OCI-LY7 (cell line): ENCODE measurements at regions not wholly inside any gene's neighbourhood (a gene's known extent, or its start where the extent isn't known, plus 50 kb on each side); places are given as distances from the start of the nearest gene placed in this dataset.
"Not testable (repeated sequence)": the region's sequence is repeated elsewhere in the genome, so short reads cannot be mapped to it uniquely, and the experiment has no call there.

Source experiments
- EZH2phosphoT487 ChIP-seq: fragments of 200-600 bp; sonication (generic); IDR thresholded peaks from 2 replicates; pipeline ENCODE4 v1.6.1; 2018; ENCODE audit warnings: low read depth, borderline replicate concordance, mild to moderate bottlenecking, mixed run types, antibody characterized with exemption, low read length, moderate library complexity, mixed read lengths
- TF ChIP-seq, protein P1 (sequence below): fragments of 200-600 bp; sonication (generic); conservative IDR thresholded peaks from 2 replicates; pipeline ENCODE4 v1.5.1; 2014; ENCODE audit warnings: mild to moderate bottlenecking, antibody characterized with exemption, low read length, moderate library complexity, mixed read lengths

DNA sequence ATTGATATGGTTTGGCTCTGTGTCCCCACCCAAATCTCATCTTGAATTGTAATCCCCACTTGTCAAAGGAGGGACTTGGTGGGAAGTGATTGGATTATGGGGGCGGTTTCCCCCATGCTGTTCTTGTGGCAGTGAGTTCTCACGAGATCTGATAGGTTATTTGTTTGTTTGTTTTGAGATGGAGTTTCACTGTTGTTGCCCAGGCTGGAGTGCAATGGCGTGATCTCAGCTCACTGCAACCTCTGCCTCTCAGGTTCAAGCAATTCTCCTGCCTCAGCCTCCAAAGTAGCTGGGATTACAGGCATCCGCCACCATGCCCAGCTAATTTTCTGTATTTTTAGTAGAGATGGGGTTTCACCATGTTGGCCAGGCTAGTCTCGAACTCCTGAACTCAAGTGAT is 364.7 kb downstream of the DSC3 start:
- TF ChIP-seq, protein P1, sequence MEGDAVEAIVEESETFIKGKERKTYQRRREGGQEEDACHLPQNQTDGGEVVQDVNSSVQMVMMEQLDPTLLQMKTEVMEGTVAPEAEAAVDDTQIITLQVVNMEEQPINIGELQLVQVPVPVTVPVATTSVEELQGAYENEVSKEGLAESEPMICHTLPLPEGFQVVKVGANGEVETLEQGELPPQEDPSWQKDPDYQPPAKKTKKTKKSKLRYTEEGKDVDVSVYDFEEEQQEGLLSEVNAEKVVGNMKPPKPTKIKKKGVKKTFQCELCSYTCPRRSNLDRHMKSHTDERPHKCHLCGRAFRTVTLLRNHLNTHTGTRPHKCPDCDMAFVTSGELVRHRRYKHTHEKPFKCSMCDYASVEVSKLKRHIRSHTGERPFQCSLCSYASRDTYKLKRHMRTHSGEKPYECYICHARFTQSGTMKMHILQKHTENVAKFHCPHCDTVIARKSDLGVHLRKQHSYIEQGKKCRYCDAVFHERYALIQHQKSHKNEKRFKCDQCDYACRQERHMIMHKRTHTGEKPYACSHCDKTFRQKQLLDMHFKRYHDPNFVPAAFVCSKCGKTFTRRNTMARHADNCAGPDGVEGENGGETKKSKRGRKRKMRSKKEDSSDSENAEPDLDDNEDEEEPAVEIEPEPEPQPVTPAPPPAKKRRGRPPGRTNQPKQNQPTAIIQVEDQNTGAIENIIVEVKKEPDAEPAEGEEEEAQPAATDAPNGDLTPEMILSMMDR, result not testable (repeated sequence)
- not testable (repeated sequence) for TF ChIP-seq EZH2phosphoT487
